UCSD-AML1 (cell line): ENCODE measurements at regions not wholly inside any gene's neighbourhood (a gene's known extent, or its start where the extent isn't known, plus 50 kb on each side); places are given as distances from the start of the nearest gene placed in this dataset.

Experiments used
- DNase-seq: peaks from one replicate; lab custom pipeline; 2025; ENCODE audit not compliant: unreplicated experiment; lab: John Stamatoyannopoulos, UW

DNA sequence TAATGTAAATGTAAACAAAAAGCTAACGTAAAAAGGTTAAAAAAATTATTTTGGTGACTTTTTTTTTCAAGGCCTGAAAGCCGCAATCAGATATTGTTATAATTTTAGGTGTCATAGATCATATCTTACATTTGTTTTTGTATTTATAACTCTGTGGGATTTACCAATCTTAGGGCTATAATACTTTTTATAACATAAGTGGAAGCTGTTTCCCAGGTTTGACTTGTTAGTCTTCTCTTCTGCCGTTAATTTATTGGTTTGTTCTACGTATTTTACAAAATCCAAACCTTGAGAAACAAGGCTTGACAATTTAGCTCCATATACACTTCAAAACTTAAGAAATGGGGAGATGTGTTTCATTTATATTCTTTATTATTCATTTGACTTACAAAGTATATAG, 119.4 kb downstream of the EVX1 start:
- no peak for DNase-seq

DNA sequence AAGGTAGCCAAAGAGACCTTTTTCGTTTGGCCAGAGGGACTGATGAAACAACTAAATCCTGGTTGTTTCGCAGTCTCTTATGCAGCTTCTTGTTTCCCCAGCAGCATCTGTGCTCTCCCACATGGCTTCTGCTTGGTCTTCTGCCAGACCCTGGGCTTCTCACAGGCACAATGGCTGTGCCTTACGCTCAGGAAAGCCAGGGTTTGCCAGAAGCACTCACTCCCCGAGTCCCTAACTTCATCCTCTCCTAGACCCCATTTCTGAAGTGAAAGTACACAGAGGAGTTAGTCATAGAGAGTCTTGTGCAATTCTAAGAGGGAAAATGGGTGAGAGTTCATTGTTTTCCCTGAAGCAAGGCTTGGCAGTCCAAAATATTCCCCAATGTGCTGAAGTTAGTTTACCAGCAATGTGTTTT, 121.7 kb downstream of the EVX1 start:
- DNase-seq = no peak

DNA sequence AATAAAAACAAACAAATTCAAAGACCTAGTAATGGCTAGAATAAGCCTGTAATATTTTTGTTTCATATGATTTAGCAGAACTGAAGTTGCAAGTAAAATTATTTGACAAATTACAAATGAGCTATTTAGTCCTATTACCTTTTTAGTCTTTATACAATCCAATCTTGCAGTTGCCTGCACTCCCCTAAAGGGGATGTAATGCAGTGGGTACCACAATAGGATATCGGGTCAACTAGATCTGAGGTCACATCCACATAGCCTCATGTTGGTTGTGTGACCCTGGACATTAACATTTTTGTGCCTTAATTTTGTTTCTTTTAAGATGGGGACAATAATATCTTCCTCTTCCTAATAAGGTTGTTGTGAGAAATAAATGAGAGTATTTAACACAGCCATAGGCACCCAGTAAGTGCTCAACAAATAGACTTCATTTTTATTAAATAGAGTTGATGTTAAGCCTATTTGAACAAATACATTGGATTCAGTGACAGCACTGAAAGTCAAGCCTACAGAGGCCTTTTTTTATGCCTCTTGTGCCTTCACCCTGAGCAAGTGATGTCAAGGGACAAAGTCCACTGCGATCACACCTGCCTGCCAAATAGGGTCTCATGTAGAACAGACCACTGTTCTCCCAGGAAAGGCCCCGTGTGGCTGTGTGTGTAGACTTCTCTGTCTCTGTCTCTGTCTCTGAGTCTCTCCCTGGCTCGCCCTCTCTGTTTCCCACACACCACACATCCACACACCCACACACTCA, 124.8 kb downstream of the EVX1 start:
- DNase-seq = no peak

DNA sequence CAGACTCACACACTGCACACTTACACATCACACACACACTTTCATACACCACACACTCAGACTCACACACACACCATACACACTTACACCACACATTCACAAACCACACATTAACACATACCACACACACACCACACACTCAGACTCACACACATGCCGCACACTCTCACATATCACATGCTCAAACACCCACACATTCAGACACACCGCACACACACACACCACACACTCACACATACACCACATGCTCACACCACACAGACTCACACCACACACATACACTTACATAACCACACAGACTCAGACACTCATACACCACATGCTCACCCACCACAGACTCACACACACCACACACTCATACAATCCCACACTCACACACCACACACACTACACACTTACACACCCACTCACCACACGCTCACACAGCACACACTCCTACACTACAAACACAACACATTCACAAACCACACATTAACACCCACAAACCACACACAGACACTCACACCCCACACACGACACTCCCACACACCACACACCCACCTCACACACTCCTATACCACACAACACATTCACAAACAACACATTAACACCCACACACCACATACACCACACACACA, 125.4 kb downstream of the EVX1 start:
- DNase-seq = no peak

DNA sequence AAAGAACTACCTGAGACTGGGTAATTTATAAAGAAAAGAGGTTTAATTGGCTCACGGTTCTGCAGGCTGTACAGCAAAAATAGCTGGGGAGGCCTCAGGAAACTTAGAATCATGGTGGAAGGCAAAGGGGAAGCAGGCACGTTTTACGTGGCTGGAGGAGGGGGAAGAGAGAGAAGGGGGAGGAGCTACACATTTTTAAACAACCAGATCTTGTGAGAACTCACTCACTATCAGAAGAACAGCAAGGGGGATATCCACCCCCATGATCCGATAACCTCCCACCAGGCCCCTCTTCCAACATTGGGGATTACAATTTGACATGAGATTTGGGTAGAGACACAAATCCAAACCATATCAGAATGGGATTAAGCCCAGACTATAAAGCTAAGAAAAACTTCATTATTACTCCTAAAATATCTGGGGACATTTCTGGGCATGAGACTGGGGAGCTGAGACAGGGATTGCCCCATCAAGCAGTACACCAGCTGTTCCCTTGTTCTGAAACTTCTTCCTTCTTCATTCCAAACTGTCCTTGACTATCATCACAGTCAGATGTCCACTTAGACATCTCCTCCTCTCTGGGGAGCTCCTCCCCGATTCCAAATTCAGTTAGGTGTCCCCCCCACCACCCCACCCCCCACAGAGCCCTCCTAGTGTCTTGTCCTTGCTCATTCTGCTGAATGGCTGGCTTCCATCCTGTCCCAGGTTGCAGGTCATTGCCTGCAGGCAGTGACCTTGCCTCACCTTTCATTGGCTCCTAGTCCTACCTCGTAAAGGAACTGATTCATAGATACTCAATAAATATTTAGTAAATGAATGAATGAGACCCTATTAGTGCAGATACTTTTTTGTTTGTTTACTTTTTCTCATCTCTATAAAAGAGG, 132.6 kb downstream of the EVX1 start:
- no peak for DNase-seq

DNA sequence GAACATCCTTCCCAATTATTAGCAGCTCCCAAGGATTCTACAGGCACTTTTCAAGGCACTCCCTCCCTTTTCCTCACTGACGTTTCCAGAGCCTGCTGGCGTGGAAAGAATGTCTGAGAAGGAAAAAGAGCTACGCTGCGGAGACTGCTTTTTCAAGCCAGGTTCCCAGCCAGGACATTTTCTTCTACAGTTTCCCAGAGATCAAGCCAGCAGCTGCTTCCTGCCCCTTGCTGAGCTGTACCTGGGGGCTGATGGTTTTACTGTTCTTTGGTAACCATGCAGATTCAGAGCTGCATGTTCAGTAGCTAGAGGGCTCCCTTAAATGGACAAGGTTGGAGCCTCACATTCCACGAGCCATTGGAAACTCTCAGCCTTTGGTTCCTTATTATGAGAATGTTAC, 133.4 kb downstream of the EVX1 start:
- no peak for DNase-seq

DNA sequence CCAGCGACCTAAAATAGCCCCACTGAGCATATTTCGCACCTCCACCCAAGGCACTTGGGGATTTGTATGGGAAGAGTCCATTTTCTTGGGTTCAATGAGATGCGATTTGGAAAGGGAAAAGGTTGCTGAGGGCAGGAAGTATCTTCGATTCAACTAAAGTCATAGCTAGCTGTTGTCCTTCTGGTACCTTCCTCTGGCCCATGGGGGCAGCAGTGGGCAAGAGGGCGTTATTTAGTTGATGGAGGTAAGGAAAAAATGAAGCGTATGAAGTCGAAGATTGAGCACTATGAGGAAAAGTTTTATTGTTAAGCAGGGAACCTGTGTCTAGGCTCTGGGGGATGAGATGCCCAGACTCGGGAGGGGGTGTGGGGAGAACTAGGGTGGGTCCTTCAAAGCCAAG, 135.4 kb downstream of the EVX1 start:
- no peak for DNase-seq

DNA sequence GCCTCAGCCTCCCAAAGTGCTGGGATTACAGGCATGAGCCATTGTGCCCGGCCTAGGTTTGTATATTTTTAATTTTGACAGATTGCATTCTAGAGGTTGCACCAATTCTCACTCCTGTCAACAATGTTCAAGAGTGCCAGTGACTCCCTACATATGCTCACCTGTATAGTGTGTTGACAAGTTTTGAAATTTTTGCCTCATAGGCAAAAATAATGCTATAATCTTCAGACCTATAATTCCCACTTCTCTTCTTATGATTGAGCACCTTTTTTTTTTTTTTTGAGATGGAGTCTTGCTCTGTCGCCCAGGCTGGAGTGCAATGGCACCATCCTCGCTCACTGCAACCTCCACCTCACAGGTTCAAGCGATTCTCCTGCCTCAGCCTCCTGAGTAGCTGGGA, 139.7 kb downstream of the EVX1 start:
- DNase-seq = no peak

DNA sequence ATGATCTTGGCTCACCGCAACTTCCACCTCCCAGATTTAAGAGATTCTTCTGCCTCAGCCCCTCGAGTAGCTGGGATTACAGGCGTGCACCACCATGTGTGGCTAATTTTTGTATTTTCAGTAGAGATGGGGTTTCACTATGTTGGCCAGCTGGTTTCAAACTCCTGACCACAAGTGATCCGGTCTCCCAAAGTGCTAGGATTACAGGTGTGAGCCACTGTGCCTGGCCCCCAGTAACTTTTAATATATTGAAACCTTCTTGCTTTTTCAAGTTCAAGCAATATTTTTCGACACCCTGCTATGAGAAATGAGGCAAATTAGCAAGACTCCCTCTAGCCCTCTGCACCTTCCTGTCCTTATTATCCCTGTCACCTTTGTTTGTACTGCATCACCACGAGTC, 144.0 kb downstream of the EVX1 start:
- DNase-seq = no peak

DNA sequence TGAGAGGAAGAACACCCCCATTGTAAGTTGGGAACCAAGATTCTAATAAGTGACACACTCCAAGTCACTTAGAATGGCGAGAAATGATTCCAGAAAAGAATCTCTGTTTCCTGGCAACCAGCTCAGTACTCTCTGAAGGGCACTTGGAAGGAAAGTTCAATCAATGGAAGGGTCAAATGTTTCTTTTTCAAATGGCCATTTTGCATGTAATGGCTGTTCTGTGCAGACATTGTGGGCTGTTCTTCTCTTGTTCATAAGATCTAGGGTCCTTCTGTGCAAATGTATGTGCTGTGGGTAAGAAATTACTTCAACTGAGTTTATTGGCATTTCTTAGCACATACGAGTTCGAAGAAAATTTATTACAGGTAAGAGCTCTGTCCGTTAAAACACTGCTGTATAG, 145.3 kb downstream of the EVX1 start:
- DNase-seq = no peak

DNA sequence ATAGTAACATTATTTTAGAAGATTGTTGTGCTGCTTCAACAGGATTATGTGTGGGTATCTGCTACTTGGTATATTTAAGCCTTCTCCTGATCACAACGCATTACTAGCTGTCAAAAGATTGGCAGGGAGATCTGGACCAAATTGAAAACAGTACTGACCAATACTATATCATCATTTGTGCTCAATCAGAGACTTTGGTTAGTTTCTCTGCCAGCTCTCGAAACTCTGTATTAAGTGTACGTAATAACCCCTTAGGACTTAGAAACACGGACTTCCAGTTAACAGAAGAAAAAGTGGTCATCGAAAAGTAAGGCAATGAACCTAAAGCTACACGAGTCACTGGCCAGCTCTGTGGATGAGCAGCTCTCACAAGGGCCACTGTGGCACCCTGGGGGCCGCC, 146.0 kb downstream of the EVX1 start:
- DNase-seq = no peak

DNA sequence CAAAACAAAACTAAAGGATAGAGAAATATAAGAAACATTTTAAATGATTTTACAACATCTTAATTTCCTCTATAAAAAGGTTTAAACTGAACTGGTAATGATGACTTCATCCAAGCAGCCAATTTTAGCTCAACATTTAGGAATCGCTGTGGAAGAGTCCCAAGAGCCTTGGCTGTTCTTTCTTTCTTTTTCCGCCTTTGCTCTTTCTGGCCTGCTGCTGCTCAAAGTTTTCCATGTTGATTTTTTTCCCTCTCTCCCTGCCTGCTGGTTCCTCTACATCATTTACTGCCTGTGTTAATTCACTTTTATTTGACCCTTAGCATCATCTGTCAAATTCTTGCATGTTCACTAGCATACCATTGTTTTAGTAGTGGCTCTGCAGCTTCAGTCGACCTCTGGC, 146.9 kb downstream of the EVX1 start:
- DNase-seq = no peak

DNA sequence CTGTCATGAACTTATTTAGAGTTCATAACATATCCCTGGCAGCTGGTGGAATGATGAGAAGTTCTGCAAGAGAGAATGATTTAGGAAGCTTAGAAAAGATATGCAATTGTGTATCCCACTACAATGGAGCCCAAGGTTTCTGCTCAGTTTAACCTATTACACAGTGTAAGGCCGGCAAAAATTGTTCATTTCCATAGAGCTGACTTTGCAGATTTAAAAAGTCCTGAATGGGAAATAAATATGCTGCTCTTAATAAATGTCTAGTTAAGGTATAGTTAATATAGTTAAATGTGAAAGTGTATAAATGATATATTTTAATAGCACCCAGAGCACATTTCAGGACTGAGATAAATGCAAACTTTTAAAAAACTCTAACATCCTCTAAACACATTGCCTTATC, 149.9 kb downstream of the EVX1 start:
- no peak for DNase-seq

DNA sequence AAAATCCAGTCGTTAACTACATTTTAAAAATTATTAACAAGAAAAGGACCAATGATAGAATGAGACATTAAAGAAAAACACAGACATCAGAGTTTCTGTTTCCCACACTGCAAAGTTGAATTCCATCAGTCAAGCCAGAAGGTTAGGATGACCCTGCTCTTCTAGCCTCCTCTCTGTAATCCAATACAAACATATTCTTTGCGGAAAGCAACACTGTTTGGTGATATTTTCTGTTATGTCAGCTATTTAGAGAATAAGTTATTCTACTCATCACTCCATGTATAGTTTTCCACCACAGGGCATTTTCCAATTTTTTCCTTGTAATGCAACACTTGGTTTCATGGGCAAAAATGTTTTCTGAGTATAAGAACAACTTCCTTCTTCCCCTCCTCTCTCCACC, 152.3 kb downstream of the EVX1 start:
- no peak for DNase-seq

DNA sequence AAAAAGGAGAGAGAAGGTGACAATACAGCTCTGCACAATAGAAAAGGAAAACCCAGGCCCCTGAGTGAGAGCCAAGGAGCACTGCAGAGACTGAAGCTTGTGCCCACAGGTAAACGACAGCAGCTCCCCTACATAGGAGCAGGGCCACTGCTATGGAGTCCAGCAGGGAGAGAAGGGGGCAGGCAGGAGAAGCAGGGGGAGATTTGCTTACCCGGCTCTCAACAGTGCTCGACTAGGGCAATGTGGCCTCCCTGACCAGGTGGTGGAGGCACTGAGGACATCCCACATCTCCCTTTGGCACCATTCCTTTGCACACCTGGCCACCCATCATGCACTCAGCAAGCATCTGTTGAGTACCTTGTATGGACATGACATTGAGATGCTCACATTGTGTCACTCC, 153.0 kb downstream of the EVX1 start:
- DNase-seq = no peak

DNA sequence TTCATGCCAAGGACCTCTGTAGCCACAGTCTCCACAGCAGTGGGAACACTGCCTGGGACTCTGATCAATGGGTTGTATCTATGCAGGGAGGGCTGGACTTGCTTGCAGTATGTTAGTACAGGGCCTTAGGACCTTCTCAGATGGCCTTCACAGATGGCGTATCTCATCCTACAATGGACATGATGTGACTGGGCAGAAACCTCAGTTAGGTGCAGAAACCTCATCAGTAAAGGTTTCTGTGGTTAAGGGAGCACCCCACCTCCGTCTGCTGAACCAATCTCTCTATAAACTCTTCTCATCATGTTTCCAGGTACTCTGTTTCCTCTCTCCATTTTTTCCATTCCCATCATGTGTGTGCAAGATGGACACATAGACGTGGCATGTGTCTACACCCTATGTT, 154.9 kb downstream of the EVX1 start:
- no peak for DNase-seq

DNA sequence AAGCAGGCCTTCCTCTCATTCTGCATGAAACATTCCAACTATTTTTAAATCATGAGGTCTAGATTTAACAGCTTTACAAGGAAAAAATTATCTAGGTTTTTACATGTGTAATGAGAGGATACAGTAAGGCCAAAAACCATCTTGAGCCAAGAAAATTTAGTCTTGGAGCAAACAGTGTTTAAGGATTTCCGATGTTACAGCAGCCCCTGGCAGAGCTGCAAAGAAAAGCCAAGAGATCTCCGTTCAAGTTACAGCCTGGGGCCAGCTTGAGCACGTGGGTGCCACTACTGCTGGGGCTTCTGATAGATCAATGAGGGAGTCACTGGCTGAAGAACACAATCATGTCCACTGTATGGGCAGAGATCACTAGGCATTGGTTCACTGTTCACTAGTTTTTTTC, 156.2 kb downstream of the EVX1 start:
- no peak for DNase-seq

DNA sequence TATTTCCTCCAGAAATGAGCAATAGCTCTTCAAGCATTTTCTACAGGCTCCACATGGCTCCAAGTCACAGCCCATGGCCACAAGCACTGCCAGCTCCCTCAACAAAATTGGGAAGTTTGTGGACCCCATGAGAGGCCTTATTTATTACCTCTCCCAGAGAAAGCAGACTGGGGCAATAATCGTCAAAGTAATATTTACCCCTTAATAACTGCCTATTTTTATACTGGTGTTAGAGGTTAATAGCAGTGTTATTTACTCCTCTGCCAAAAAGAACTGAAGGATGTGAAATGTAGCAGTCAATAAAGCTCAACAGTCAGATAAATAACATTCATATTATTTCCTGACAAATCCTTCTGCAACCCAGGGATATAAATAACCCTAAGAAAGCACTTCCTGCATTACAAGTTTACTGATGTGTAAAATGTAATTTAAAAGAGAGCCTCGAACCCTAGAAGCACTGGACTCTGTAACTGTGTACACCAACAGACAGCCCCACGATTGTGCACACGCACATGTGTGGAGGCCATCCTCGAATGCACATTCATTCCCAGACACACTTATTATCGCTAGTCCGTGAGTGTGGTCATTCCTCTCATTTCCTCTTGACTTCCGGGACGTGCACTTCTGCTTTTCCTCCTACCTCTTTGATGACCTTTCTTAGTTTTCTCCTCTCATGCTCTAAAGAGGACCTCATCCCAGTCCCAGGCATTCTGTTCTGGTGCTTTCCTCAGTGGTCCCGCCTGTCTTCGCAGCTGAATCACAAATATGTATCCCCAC, 157.4 kb downstream of the EVX1 start:
- peak; percentile 8 for DNase-seq

DNA sequence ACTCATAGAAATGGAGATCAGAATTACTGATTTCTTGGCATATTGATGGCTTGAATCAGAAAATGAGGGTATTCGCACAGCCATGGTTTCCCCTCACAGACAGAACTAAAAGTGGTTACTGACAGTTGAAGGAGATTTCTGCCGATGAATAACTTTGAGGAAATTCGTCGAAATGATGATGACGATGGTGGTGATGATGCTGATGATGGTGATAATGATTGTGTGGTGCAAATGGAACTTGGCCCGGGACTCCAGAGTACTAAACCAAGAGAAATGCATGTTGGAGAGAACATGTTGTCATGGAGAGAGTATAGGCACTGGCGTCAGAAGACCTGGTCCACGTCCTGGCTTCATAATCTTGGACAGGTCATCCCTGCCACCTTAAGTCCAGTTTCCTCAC, 163.2 kb downstream of the EVX1 start:
- DNase-seq = no peak

DNA sequence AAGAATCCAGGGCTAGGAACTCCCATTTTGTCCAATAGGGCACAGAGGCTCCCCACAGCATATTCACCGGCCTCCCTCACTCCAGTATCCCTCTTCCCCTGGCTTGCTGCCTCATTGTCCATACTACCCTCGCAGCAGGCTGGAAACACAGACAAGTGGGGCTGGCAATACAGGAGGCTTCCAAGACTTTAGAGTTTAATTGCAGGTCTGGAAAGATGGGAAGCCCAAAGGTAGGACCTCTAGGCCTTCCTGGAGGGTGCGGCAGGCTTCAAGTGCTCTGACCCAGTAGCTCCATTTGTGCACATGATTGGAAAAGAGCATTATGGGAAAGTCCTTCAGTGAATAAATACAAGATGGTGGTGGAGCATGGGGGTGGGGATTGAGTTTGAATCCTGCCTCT, 166.7 kb downstream of the EVX1 start:
- DNase-seq = no peak

DNA sequence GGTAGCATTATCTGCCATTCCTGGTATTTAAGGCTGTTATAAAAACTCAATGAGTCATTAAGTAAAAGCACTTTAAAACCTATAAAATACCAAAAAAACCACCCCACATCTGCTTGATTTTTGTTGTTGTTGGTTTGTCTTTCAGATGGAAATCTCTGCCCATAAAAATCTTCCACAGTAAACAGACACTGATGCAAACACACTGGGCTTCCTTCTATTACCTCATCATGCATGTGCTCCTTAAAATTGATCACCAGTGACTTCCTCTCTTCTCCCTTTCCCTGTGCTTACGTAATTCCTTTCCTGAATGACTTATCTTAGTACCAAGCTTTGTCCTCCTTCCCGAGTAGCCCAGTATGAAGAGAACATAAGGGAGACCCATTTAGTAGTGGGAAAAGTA, 167.2 kb downstream of the EVX1 start:
- no peak for DNase-seq
